ENCODE measurements at regions not wholly inside any gene's neighbourhood (a gene's known extent, or its start where the extent isn't known, plus 50 kb on each side); places are given as distances from the start of the nearest gene placed in this dataset.

GRCh38 chr6:120328521-120328920 is 979.0 kb upstream of the MAN1A1 start:
- TF ChIP-seq TAF1 (IDR thresholded peaks at IDR 0.05; ENCODE audit: borderline replicate concordance, low read depth, low read length) (no peak), POLR2AphosphoS5 (IDR thresholded peaks at IDR 0.05; ENCODE audit: low read depth, low read length) (no peak), POLR2A (IDR thresholded peaks at IDR 0.05; ENCODE audit: low read depth, low read length) (no peak)
- FAIRE-seq (no peak), DNase-seq (ENCODE audit: insufficient read length) (no peak)

GRCh38 chr6:120320481-120321162 is 971.1 kb upstream of the MAN1A1 start:
- TF ChIP-seq POLR2A (IDR thresholded peaks at IDR 0.05; ENCODE audit: low read depth, low read length), result no peak
- no peak for TF ChIP-seq TAF1 (IDR thresholded peaks at IDR 0.05; ENCODE audit: borderline replicate concordance, low read depth, low read length)
- TF ChIP-seq POLR2AphosphoS5 (IDR thresholded peaks at IDR 0.05; ENCODE audit: low read depth, low read length), result no peak
- no peak for DNase-seq (ENCODE audit: insufficient read length)
- no peak for FAIRE-seq

DNA sequence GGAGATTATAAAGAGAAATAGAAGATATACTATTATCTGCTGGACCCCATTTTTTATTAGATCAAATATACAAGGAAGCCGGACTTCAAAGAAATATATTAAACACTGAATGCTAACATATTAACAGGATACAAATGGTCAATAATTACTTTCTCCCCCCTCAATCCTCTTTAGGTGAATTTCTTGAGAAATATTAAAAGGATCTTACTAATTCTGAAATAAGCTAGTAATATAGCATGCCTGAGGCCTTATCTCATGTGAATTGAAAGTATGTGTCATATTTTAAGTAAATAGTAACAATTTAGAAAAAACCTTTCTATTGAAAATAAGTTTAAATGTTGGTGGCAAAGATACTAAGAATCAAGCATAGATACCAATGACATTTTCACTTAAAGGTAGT is 954.7 kb upstream of the MAN1A1 start:
- DNase-seq (ENCODE audit: insufficient read length) (no peak), FAIRE-seq (no peak)
- no peak for TF ChIP-seq POLR2AphosphoS5 (IDR thresholded peaks at IDR 0.05; ENCODE audit: low read depth, low read length)
- TF ChIP-seq TAF1 (IDR thresholded peaks at IDR 0.05; ENCODE audit: borderline replicate concordance, low read depth, low read length), result no peak
- no peak for TF ChIP-seq POLR2A (IDR thresholded peaks at IDR 0.05; ENCODE audit: low read depth, low read length)

- TF ChIP-seq TAF1 (IDR thresholded peaks at IDR 0.05; ENCODE audit: borderline replicate concordance, low read depth, low read length) (no peak), POLR2A (IDR thresholded peaks at IDR 0.05; ENCODE audit: low read depth, low read length) (no peak), POLR2AphosphoS5 (IDR thresholded peaks at IDR 0.05; ENCODE audit: low read depth, low read length) (no peak)
- no peak for FAIRE-seq
Observed at GRCh38 chr6:120303527-120303926, 954.0 kb upstream of the MAN1A1 start.

GRCh38 chr6:120302041-120302440 is 952.5 kb upstream of the MAN1A1 start:
- no peak for DNase-seq (ENCODE audit: insufficient read length)
- TF ChIP-seq POLR2AphosphoS5 (IDR thresholded peaks at IDR 0.05; ENCODE audit: low read depth, low read length) (no peak), TAF1 (IDR thresholded peaks at IDR 0.05; ENCODE audit: borderline replicate concordance, low read depth, low read length) (no peak), POLR2A (IDR thresholded peaks at IDR 0.05; ENCODE audit: low read depth, low read length) (no peak)
- no peak for FAIRE-seq

More at GRCh38 chr6:120303527-120303926, 954.0 kb upstream of the MAN1A1 start:
- no peak for DNase-seq (ENCODE audit: insufficient read length)

DNA sequence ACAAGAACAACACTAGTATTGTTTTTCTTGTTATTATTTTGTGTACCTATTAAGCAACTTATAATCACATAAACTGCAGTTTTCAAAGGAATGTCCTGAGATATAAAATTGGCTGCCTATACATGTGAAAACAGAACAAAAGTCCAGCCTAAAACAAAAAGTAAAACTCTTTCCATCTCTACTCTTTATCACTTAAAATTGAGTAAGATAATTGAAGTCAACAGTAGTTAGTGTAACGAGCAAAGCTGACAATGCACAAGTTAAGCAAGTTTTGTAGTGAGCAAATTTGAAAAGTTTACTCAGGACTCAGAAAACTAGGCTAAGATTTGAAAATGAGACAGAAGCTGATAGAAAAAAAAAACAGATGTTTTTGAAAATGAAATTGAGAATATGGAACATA is 941.4 kb upstream of the MAN1A1 start:
- TF ChIP-seq POLR2A (IDR thresholded peaks at IDR 0.05; ENCODE audit: low read depth, low read length) (no peak), POLR2AphosphoS5 (IDR thresholded peaks at IDR 0.05; ENCODE audit: low read depth, low read length) (no peak), TAF1 (IDR thresholded peaks at IDR 0.05; ENCODE audit: borderline replicate concordance, low read depth, low read length) (no peak)
- FAIRE-seq (no peak), DNase-seq (ENCODE audit: insufficient read length) (no peak)

- TF ChIP-seq TAF1 (IDR thresholded peaks at IDR 0.05; ENCODE audit: borderline replicate concordance, low read depth, low read length) (no peak), POLR2A (IDR thresholded peaks at IDR 0.05; ENCODE audit: low read depth, low read length) (no peak), POLR2AphosphoS5 (IDR thresholded peaks at IDR 0.05; ENCODE audit: low read depth, low read length) (no peak)
- DNase-seq (ENCODE audit: insufficient read length) (no peak), FAIRE-seq (no peak)
Observed at GRCh38 chr6:120282005-120282404, 932.4 kb upstream of the MAN1A1 start.

DNA sequence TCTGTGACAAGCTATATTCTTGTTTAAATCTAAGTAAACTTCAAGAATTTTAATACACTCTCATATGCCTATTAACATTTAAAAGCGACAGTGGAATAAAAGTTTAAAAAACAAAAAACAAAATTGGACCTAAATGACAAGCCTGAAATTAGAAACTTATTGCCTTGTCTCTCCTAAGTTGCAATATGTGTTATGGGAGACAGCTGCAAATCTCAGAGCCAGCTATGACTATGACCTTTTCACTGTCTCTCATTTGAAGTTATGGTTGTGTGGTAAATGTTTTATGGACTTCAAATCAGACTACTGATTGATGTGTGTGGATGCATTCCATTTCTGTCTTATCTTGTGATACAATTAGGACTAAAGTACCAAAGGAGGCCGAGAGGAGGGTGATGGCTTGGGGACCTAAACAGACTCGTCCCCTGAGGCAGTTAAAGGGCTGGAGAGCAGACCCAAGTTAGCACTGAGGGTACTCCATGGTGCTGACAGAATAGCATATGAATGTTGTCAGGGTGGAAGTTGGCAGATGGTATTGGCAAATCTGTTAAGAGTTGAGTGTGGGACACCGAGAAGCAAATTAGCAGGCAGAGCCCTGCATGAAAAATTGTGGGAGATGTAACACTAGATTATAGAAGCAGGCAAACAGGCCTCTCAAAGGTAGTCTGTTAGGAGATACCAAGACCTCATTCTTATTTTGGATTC is 930.1 kb upstream of the MAN1A1 start:
- TF ChIP-seq TAF1 (IDR thresholded peaks at IDR 0.05; ENCODE audit: borderline replicate concordance, low read depth, low read length) (no peak), POLR2A (IDR thresholded peaks at IDR 0.05; ENCODE audit: low read depth, low read length) (no peak), POLR2AphosphoS5 (IDR thresholded peaks at IDR 0.05; ENCODE audit: low read depth, low read length) (no peak)
- DNase-seq (ENCODE audit: insufficient read length) (no peak), FAIRE-seq (no peak)

GRCh38 chr6:120278689-120279396 is 929.3 kb upstream of the MAN1A1 start:
- TF ChIP-seq TAF1 (IDR thresholded peaks at IDR 0.05; ENCODE audit: borderline replicate concordance, low read depth, low read length), result no peak
- TF ChIP-seq POLR2A (IDR thresholded peaks at IDR 0.05; ENCODE audit: low read depth, low read length), result no peak
- TF ChIP-seq POLR2AphosphoS5 (IDR thresholded peaks at IDR 0.05; ENCODE audit: low read depth, low read length), result no peak
- DNase-seq (ENCODE audit: insufficient read length) (no peak), FAIRE-seq (no peak)

DNA sequence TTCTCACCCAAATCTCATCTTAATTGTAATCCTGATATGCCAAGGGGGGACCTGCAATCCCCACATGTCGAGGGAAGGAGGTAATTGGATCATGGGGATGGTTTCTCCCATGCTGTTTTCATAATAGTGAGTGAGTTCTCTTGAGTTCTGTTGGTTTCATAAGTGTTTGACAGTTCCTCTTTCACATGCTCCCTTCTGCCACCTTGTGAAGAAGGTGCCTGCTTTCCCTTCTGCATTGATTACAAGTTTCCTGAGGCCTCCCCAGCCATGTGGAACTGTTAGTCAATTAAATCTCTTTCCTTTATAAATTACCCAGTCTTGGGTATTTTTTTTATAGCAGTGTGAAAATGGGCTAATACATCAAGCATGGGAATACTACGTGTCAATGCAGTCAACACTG is 925.0 kb upstream of the MAN1A1 start:
- TF ChIP-seq TAF1 (IDR thresholded peaks at IDR 0.05; ENCODE audit: borderline replicate concordance, low read depth, low read length) (no peak), POLR2AphosphoS5 (IDR thresholded peaks at IDR 0.05; ENCODE audit: low read depth, low read length) (no peak), POLR2A (IDR thresholded peaks at IDR 0.05; ENCODE audit: low read depth, low read length) (no peak)
- no peak for DNase-seq (ENCODE audit: insufficient read length)
- no peak for FAIRE-seq

DNA sequence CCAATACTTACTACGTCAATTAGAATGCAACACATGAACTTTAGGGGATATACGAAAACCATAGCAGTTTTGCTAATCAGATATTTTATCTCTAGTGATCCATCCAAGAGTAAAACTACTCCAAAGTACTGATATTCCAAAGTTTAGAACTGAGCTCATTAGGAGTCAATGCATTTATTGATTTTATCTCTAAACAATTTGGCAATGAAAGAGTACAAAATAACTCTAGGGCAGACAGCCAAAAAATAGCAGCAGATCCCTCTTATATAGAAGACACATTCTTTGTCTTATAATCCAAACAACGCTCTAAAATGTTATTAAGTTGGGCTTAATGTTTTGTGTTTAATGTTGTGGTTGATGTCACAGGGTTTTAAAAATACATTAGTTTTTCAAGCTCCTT is 923.9 kb upstream of the MAN1A1 start:
- TF ChIP-seq POLR2AphosphoS5 (IDR thresholded peaks at IDR 0.05; ENCODE audit: low read depth, low read length) (no peak), TAF1 (IDR thresholded peaks at IDR 0.05; ENCODE audit: borderline replicate concordance, low read depth, low read length) (no peak), POLR2A (IDR thresholded peaks at IDR 0.05; ENCODE audit: low read depth, low read length) (no peak)
- DNase-seq (ENCODE audit: insufficient read length) (no peak), FAIRE-seq (no peak)
